22Rv1 (cell line): ENCODE measurements at regions not wholly inside any gene's neighbourhood (a gene's known extent, or its start where the extent isn't known, plus 50 kb on each side); places are given as distances from the start of the nearest gene placed in this dataset.

ENCODE experiments used
- CTCF ChIP-seq: fragments of 450-650 bp; IDR thresholded peaks from 2 replicates; pipeline ENCODE4 v1.5.1; 2017; ENCODE audit warnings: mild to moderate bottlenecking
- ZFX ChIP-seq: fragments of 450-650 bp; IDR thresholded peaks from 2 replicates; pipeline ENCODE4 v1.6.1; 2017; ENCODE audit warnings: antibody characterized with exemption, borderline replicate concordance

GRCh38 chr13:56166864-56167263 lies 973.9 kb upstream of the PRR20A start:
- TF ChIP-seq ZFX (no peak), CTCF (no peak)
